Mesenchymal stem cell (in vitro differentiated cells and primary cell): ENCODE measurements at regions not wholly inside any gene's neighbourhood (a gene's known extent, or its start where the extent isn't known, plus 50 kb on each side); places are given as distances from the start of the nearest gene placed in this dataset.
A peak's percentile ranks its signal among the peaks of the same experiment; 100 is the strongest.

Experiments used
- DNase-seq: peaks from one replicate; pipeline ENCODE4 v3.0.0-alpha.2; 2013
- H2AFZ ChIP-seq: one replicate; pipeline ENCODE4 v1.6.1; 2013; ENCODE audit warnings: low read depth, mild to moderate bottlenecking, control low read depth, inconsistent platforms, low read length, moderate library complexity
- H2AK5ac ChIP-seq: 2 replicates; pipeline ENCODE4 v1.6.1; 2013; ENCODE audit warnings: low read length, moderate library complexity, mild to moderate bottlenecking, inconsistent platforms; ENCODE audit not compliant: severe bottlenecking
- H2BK120ac ChIP-seq: one replicate; pipeline ENCODE4 v1.6.1; 2013; ENCODE audit warnings: low read depth, mild to moderate bottlenecking, inconsistent platforms, low read length, moderate library complexity
- H2BK12ac ChIP-seq, 2 experiments: one replicate each; pipeline ENCODE4 v1.6.1; 2013; ENCODE audit warnings: inconsistent platforms in 2 of 2, low read length in 2 of 2, mild to moderate bottlenecking in 2 of 2, moderate library complexity in 2 of 2, control low read depth in 1 of 2
- H2BK15ac ChIP-seq: one replicate; pipeline ENCODE4 v1.6.1; 2013; ENCODE audit warnings: mild to moderate bottlenecking, low read depth, inconsistent platforms; ENCODE audit not compliant: poor library complexity, severe bottlenecking
- H2BK5ac ChIP-seq: 2 replicates; pipeline ENCODE4 v1.6.1; 2013; ENCODE audit warnings: low read depth, mild to moderate bottlenecking, low read length, control low read depth, inconsistent platforms; ENCODE audit not compliant: poor library complexity, severe bottlenecking
- H3K14ac ChIP-seq, 2 experiments: one replicate each; pipeline ENCODE4 v1.6.1; 2013; ENCODE audit warnings: inconsistent platforms in 2 of 2, low read length in 2 of 2, control low read depth in 1 of 2, mild to moderate bottlenecking in 1 of 2, moderate library complexity in 1 of 2
- H3K18ac ChIP-seq, 2 experiments: one replicate each; pipeline ENCODE4 v1.6.1; 2013; ENCODE audit warnings: inconsistent platforms in 2 of 2, low read length in 2 of 2, control low read depth in 1 of 2, low read depth in 1 of 2, mild to moderate bottlenecking in 1 of 2
- H3K23ac ChIP-seq, 2 experiments: one replicate each; pipeline ENCODE4 v1.6.1; 2013; ENCODE audit warnings: inconsistent platforms in 2 of 2, low read length in 2 of 2, mild to moderate bottlenecking in 2 of 2, moderate library complexity in 2 of 2, control low read depth in 1 of 2
- H3K27ac ChIP-seq: 2 replicates; pipeline ENCODE4 v1.5.1; 2013; ENCODE audit warnings: mild to moderate bottlenecking, moderate library complexity, low read length, control low read depth, inconsistent platforms; ENCODE audit not compliant: poor library complexity, severe bottlenecking
- H3K27me3 ChIP-seq, 2 experiments: 2 replicates each; pipeline versions ENCODE4 v1.6.1 to v1.7.0; 2013; ENCODE audit warnings: low read length in 2 of 2, mild to moderate bottlenecking in 2 of 2, moderate library complexity in 2 of 2, control low read depth in 1 of 2, inconsistent platforms in 1 of 2; ENCODE audit not compliant: control insufficient read depth in 1 of 2, insufficient read depth in 1 of 2
- H3K36me3 ChIP-seq, 2 experiments: 2 replicates each; pipeline versions ENCODE4 v1.6.1 to v1.7.0; 2013; ENCODE audit warnings: low read length in 2 of 2, control low read depth in 1 of 2, inconsistent platforms in 1 of 2, low read depth in 1 of 2, mild to moderate bottlenecking in 1 of 2; ENCODE audit not compliant: insufficient read depth in 2 of 2, control insufficient read depth in 1 of 2
- H3K4ac ChIP-seq, 2 experiments: one replicate each; pipeline ENCODE4 v1.6.1; 2013; ENCODE audit warnings: inconsistent platforms in 2 of 2, low read length in 2 of 2, mild to moderate bottlenecking in 2 of 2, moderate library complexity in 2 of 2, control low read depth in 1 of 2, low read depth in 1 of 2
- H3K4me1 ChIP-seq: 2 replicates; pipeline ENCODE4 v1.6.1; 2013; ENCODE audit warnings: low read depth, low read length, control low read depth; ENCODE audit not compliant: control insufficient read depth, insufficient read depth
- H3K4me2 ChIP-seq: 2 replicates; pipeline ENCODE4 v1.6.1; 2013; ENCODE audit warnings: low read length, mild to moderate bottlenecking, inconsistent platforms; ENCODE audit not compliant: poor library complexity, severe bottlenecking
- H3K4me3 ChIP-seq, 2 experiments: 2 replicates each; pipeline versions ENCODE4 v1.5.1 to v1.7.0; 2013; ENCODE audit warnings: low read length in 2 of 2, mild to moderate bottlenecking in 2 of 2, control low read depth in 1 of 2, low read depth in 1 of 2; ENCODE audit not compliant: insufficient read depth in 1 of 2
- H3K79me1 ChIP-seq: replicated peaks from 2 replicates; pipeline ENCODE4 v1.6.1; 2013; ENCODE audit warnings: mild to moderate bottlenecking, control low read depth, low read length, inconsistent platforms; ENCODE audit not compliant: poor library complexity, severe bottlenecking
- H3K9ac ChIP-seq: 2 replicates; pipeline ENCODE4 v1.7.0; 2013; ENCODE audit warnings: mild to moderate bottlenecking, low read length, moderate library complexity
- H3K9me3 ChIP-seq: 2 replicates; pipeline ENCODE4 v1.7.0; 2013; ENCODE audit warnings: mild to moderate bottlenecking, low read length; ENCODE audit not compliant: control insufficient read depth
- H4K8ac ChIP-seq: one replicate; pipeline ENCODE4 v1.6.1; 2013; ENCODE audit warnings: inconsistent platforms, mild to moderate bottlenecking, low read length, moderate library complexity
- H4K91ac ChIP-seq: one replicate; pipeline ENCODE4 v1.6.1; 2013; ENCODE audit warnings: mild to moderate bottlenecking, low read length, inconsistent platforms
- WGBS: methylation state at CpG from one replicate; pipeline ENCODE4 v1.1.7; 2013; ENCODE audit warnings: mixed read lengths; 5-methylcytosine and 5-hydroxymethylcytosine counted together

- Histone ChIP-seq H3K9me3 (no peaks in the 10 kb centered on the region), H3K14ac (no peak overlapping the region), H3K18ac (no peak overlapping the region), H2BK15ac (no peak overlapping the region), H4K91ac (no peak overlapping the region), H2BK12ac (no peak overlapping the region), H2AFZ (no peak overlapping the region), H4K8ac (no peak overlapping the region), H3K9ac (no peak overlapping the region), H2BK120ac (no peak overlapping the region), H3K4me2 (no peak overlapping the region), H3K79me1 (no peaks in the 10 kb centered on the region), H3K27ac (no peak overlapping the region), H3K4me3 (no peak overlapping the region), H3K4me1 (no peaks in the 10 kb centered on the region), H2BK5ac (no peak overlapping the region), H3K23ac (no peak overlapping the region), H3K27me3 (peaks cover 6 to 7% of the 10 kb centered on the region in 2 experiments), H2AK5ac (no peak overlapping the region), H3K4ac (no peak overlapping the region), H3K36me3 (no peaks in the 10 kb centered on the region)
- 79% methylated on average over 1 of the region's 1 CpG for WGBS
- DNase-seq: no peak
Observed at GRCh38 chr2:128722489-128722888, 403.8 kb upstream of the HS6ST1 start.

DNA sequence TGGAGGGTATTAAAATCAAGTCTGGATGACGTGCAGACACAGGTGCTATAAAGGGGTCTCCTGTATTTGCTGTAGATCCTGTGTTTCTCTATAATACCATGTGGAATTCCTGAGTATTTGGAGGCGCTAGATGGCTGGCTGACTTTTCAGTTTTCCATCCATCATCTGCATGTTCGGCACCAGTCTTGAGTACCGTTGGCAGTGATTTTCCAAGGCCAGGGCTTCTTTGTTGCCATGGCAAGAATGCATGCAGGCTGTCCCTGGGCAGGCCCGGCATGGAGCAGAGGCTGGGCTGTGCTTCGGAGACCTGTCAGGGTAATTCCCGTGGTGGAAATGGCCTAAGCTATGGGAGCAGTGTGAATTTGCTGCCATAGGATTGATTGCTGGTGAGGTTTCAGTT, 405.9 kb upstream of the HS6ST1 start:
- Histone ChIP-seq H3K4me2 (no peak overlapping the region), H2AFZ (no peak overlapping the region), H3K23ac (no peak overlapping the region), H3K4me1 (no peaks in the 10 kb centered on the region), H3K4me3 (no peak overlapping the region), H3K14ac (no peak overlapping the region), H2AK5ac (no peak overlapping the region), H4K91ac (no peak overlapping the region), H3K18ac (no peak overlapping the region), H2BK12ac (no peak overlapping the region), H3K9ac (no peak overlapping the region), H4K8ac (no peak overlapping the region), H3K4ac (no peak overlapping the region), H3K79me1 (no peaks in the 10 kb centered on the region), H3K9me3 (peaks cover 3% of the 10 kb centered on the region), H3K27me3 (peaks cover 0 to 3% of the 10 kb centered on the region in 2 experiments), H3K36me3 (no peaks in the 10 kb centered on the region), H2BK5ac (no peak overlapping the region), H2BK15ac (no peak overlapping the region), H2BK120ac (no peak overlapping the region), H3K27ac (no peak overlapping the region)
- no peak for DNase-seq
- 94% methylated on average over 7 of the region's 7 CpGs for WGBS

GRCh38 chr2:128724972-128725371, 406.3 kb upstream of the HS6ST1 start:
- Histone ChIP-seq H2AK5ac (no peak overlapping the region), H3K79me1 (no peaks in the 10 kb centered on the region), H3K27ac (no peak overlapping the region), H2AFZ (no peak overlapping the region), H3K23ac (no peak overlapping the region), H3K9ac (no peak overlapping the region), H2BK12ac (no peak overlapping the region), H3K14ac (peak overlapping the region in 1 of 2 experiments; percentile 37), H2BK15ac (no peak overlapping the region), H2BK5ac (no peak overlapping the region), H2BK120ac (no peak overlapping the region), H3K4ac (no peak overlapping the region), H3K18ac (no peak overlapping the region), H3K4me2 (no peak overlapping the region), H3K4me1 (no peaks in the 10 kb centered on the region), H4K91ac (no peak overlapping the region), H3K27me3 (peaks cover 0 to 3% of the 10 kb centered on the region in 2 experiments), H3K4me3 (no peak overlapping the region), H3K9me3 (peaks cover 3% of the 10 kb centered on the region), H4K8ac (no peak overlapping the region), H3K36me3 (no peaks in the 10 kb centered on the region)
- WGBS: 96% methylated on average over 7 of the region's 7 CpGs
- no peak for DNase-seq

- Histone ChIP-seq H3K36me3 (no peaks in the 10 kb centered on the region), H3K79me1 (no peaks in the 10 kb centered on the region), H3K4ac (no peak overlapping the region), H3K9me3 (peaks cover 3% of the 10 kb centered on the region), H3K27me3 (peaks cover 0 to 3% of the 10 kb centered on the region in 2 experiments), H2BK12ac (peak overlapping the region in 1 of 2 experiments; percentile 15), H2BK120ac (no peak overlapping the region), H3K23ac (no peak overlapping the region), H3K4me3 (no peak overlapping the region), H2AK5ac (no peak overlapping the region), H2AFZ (no peak overlapping the region), H3K4me2 (no peak overlapping the region), H3K18ac (no peak overlapping the region), H3K27ac (no peak overlapping the region), H4K91ac (no peak overlapping the region), H4K8ac (no peak overlapping the region), H2BK5ac (no peak overlapping the region), H3K14ac (no peak overlapping the region), H2BK15ac (no peak overlapping the region), H3K9ac (no peak overlapping the region), H3K4me1 (no peaks in the 10 kb centered on the region)
- 86% methylated on average over 2 of the region's 2 CpGs for WGBS
- no peak for DNase-seq
Observed at GRCh38 chr2:128726236-128726635, 407.6 kb upstream of the HS6ST1 start.
